PFSK-1 (cell line): ENCODE measurements at regions not wholly inside any gene's neighbourhood (a gene's known extent, or its start where the extent isn't known, plus 50 kb on each side); places are given as distances from the start of the nearest gene placed in this dataset.

Experiments
- TAF1 ChIP-seq: IDR thresholded peaks from 2 replicates; pipeline ENCODE4 v1.6.1; 2012; ENCODE audit warnings: low read length, control low read depth, borderline replicate concordance; ENCODE audit not compliant: insufficient read depth
- TF ChIP-seq, protein P1 (sequence below), 2 experiments: IDR thresholded peaks; 2 replicates each; pipeline versions ENCODE4 v1.6.1 to v1.8.0; 2011 to 2012; ENCODE audit warnings: low read depth in 2 of 2, low read length in 2 of 2, control low read depth in 1 of 2, inconsistent platforms in 1 of 2, mild to moderate bottlenecking in 1 of 2, moderate library complexity in 1 of 2; ENCODE audit not compliant: insufficient read depth in 1 of 2

- no peak for TF ChIP-seq TAF1
- TF ChIP-seq, protein P1, sequence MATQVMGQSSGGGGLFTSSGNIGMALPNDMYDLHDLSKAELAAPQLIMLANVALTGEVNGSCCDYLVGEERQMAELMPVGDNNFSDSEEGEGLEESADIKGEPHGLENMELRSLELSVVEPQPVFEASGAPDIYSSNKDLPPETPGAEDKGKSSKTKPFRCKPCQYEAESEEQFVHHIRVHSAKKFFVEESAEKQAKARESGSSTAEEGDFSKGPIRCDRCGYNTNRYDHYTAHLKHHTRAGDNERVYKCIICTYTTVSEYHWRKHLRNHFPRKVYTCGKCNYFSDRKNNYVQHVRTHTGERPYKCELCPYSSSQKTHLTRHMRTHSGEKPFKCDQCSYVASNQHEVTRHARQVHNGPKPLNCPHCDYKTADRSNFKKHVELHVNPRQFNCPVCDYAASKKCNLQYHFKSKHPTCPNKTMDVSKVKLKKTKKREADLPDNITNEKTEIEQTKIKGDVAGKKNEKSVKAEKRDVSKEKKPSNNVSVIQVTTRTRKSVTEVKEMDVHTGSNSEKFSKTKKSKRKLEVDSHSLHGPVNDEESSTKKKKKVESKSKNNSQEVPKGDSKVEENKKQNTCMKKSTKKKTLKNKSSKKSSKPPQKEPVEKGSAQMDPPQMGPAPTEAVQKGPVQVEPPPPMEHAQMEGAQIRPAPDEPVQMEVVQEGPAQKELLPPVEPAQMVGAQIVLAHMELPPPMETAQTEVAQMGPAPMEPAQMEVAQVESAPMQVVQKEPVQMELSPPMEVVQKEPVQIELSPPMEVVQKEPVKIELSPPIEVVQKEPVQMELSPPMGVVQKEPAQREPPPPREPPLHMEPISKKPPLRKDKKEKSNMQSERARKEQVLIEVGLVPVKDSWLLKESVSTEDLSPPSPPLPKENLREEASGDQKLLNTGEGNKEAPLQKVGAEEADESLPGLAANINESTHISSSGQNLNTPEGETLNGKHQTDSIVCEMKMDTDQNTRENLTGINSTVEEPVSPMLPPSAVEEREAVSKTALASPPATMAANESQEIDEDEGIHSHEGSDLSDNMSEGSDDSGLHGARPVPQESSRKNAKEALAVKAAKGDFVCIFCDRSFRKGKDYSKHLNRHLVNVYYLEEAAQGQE (IDR thresholded peaks at IDR 0.05; ENCODE audit: insufficient read depth in 1 of 2, low read depth in 2 of 2, low read length in 2 of 2), result no peak
Observed at GRCh38 chr5:58354827-58355226, 105.1 kb downstream of the PLK2 start.
